Nephron (organoid): ENCODE measurements at regions not wholly inside any gene's neighbourhood (a gene's known extent, or its start where the extent isn't known, plus 50 kb on each side); places are given as distances from the start of the nearest gene placed in this dataset.
"Not testable (repeated sequence)": the region's sequence is repeated elsewhere in the genome, so short reads cannot be mapped to it uniquely, and the experiment has no call there.

Experiments used
- H3K27ac Mint-ChIP-seq, 3 experiments: 2 replicates each; pipeline ENCODE4 v1.8.0; 2020; ENCODE audit warnings: mixed read lengths in 3 of 3, mild to moderate bottlenecking in 2 of 3, moderate library complexity in 1 of 3
- H3K27me3 Mint-ChIP-seq: 2 replicates; pipeline ENCODE4 v1.8.0; 2021; ENCODE audit warnings: low read depth, mild to moderate bottlenecking, moderate library complexity, mixed read lengths
- H3K36me3 Mint-ChIP-seq: 2 replicates; pipeline ENCODE4 v1.8.0; 2020; ENCODE audit warnings: low read depth, mixed read lengths
- H3K4me1 Mint-ChIP-seq: 2 replicates; pipeline ENCODE4 v1.8.0; 2020; ENCODE audit warnings: mixed read lengths
- H3K4me3 Mint-ChIP-seq, 3 experiments: 2 replicates each; pipeline ENCODE4 v1.8.0; 2020; ENCODE audit warnings: mild to moderate bottlenecking in 3 of 3, mixed read lengths in 3 of 3, moderate library complexity in 2 of 3
- H3K9me3 Mint-ChIP-seq: 2 replicates; pipeline ENCODE4 v1.8.0; 2020; ENCODE audit warnings: mixed read lengths
- TF ChIP-seq, protein P1 (sequence below), 3 experiments: fragments of 200-600 bp; sonication (generic); IDR thresholded peaks; one replicate each; pipeline ENCODE4 v1.5.0; 2021; ENCODE audit warnings: antibody characterized with exemption in 3 of 3; ENCODE audit not compliant: unreplicated experiment in 3 of 3

DNA sequence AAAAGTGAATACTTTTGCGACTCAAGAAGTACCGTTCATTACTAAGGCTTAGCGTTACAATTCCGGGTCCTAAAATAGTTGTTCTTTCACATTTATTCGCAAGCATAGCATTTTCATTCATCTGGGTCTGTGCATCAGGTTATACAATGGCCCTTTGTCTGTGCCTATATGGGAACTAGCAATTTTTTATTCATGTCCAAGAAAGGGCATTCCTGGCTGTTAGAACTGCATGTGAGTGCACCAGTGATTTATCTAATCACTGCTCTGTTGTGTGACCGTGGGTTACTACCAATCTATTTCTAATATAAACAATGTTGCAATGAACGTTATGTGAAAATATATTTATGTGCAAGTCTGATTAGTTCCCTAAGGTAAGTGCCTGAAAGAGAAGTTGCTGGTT, 63.8 kb downstream of the SPANXA1 start:
- H3K4me3 Mint-ChIP-seq, H3K36me3 Mint-ChIP-seq, H3K27me3 Mint-ChIP-seq, H3K9me3 Mint-ChIP-seq, H3K4me1 Mint-ChIP-seq, H3K27ac Mint-ChIP-seq: not testable (repeated sequence)

DNA sequence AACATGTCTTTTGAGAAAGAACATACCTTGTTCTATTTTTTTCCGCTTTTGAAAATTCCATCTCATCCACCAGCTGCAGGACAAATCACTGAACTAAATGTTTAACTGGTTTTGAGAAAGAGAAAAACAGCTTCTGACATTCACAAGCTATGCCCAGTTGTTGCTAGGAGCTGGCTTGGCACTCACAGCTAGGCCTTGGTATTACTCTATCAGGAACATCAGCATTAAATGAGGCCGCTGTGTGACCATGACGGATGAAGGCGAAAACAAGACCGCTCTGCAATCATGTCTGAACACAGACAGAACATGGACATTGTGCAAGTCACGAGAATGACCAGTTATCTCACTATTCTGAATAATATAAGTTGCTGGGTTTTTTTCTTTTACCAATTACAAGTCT, 108.8 kb downstream of the SPANXA1 start:
- H3K4me1 Mint-ChIP-seq, H3K9me3 Mint-ChIP-seq, H3K4me3 Mint-ChIP-seq, H3K36me3 Mint-ChIP-seq, H3K27ac Mint-ChIP-seq, H3K27me3 Mint-ChIP-seq: not testable (repeated sequence)

DNA sequence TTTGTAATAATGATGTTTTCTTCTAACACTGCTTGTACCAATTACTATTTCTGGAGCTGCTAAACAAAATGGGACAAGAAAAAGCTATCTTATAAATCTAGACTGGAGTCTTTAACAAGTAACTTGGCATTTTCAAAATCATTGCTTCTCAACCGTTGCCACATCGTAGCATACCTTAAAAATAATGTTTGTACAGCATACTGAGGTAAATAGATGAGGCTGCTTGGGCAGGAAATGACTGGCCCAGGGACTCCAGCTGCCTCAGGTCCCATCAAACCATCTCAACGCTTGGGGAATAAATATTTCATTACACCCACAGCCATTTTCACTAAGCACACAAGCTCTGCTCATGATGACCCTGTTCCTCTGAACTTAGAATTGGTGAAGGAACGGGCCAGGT, 115.1 kb downstream of the SPANXA1 start:
- TF ChIP-seq, protein P1, sequence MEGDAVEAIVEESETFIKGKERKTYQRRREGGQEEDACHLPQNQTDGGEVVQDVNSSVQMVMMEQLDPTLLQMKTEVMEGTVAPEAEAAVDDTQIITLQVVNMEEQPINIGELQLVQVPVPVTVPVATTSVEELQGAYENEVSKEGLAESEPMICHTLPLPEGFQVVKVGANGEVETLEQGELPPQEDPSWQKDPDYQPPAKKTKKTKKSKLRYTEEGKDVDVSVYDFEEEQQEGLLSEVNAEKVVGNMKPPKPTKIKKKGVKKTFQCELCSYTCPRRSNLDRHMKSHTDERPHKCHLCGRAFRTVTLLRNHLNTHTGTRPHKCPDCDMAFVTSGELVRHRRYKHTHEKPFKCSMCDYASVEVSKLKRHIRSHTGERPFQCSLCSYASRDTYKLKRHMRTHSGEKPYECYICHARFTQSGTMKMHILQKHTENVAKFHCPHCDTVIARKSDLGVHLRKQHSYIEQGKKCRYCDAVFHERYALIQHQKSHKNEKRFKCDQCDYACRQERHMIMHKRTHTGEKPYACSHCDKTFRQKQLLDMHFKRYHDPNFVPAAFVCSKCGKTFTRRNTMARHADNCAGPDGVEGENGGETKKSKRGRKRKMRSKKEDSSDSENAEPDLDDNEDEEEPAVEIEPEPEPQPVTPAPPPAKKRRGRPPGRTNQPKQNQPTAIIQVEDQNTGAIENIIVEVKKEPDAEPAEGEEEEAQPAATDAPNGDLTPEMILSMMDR (IDR thresholded peaks at IDR 0.05; ENCODE audit: unreplicated experiment in 3 of 3) = no peak
- no peak overlapping the region for H3K27ac Mint-ChIP-seq
- peaks cover 4% of the 10 kb centered on the region for H3K4me1 Mint-ChIP-seq
- no peaks in the 10 kb centered on the region for H3K9me3 Mint-ChIP-seq
- no peak overlapping the region for H3K4me3 Mint-ChIP-seq
- no peaks in the 10 kb centered on the region for H3K27me3 Mint-ChIP-seq
- no peaks in the 10 kb centered on the region for H3K36me3 Mint-ChIP-seq

DNA sequence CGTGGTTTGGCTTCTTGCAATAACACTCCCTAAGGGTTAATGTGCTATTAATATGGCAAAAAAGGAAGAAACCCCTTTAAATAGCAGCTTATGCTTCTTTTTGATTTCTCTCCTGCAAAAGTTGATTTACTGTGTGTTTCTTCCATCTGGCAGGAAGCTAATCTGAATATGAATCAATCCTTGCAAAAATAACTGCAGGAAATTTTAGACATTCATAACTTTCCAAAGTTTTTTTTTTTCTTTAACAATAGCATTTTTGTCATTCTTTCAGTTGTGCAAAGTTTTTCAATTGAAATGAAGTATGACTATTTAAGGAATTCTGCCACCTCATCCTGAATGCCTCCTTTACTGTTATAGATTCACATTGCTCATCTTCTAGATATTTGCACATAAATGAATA, 115.6 kb downstream of the SPANXA1 start:
- Mint-ChIP-seq H3K4me3 (no peak overlapping the region), H3K27ac (no peak overlapping the region), H3K9me3 (no peaks in the 10 kb centered on the region), H3K4me1 (peaks cover 4% of the 10 kb centered on the region), H3K27me3 (no peaks in the 10 kb centered on the region), H3K36me3 (no peaks in the 10 kb centered on the region)
- TF ChIP-seq, protein P1 (IDR thresholded peaks at IDR 0.05; ENCODE audit: unreplicated experiment in 3 of 3) = no peak

DNA sequence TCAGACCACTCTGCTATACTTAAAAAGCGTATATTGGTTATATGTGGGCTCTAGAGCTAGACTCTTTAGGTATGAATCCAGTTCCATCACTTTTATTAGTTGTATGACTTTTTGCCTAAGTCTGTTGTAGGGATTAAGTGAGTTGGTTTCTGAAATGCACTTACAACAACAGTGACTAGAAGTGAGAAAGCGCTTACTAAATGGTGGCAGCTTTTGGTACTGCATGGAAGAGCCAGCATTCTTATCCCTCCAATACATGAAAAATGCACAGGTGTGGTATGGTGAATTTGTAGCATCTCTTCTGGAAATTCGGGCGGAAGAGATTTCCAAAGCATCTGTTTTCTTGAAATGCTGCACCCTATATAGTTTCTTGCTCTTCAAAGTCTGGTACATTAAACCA, 117.1 kb downstream of the SPANXA1 start:
- peaks cover 4% of the 10 kb centered on the region for H3K4me1 Mint-ChIP-seq
- H3K27ac Mint-ChIP-seq = no peak overlapping the region
- no peaks in the 10 kb centered on the region for H3K27me3 Mint-ChIP-seq
- H3K4me3 Mint-ChIP-seq = no peak overlapping the region
- no peaks in the 10 kb centered on the region for H3K9me3 Mint-ChIP-seq
- H3K36me3 Mint-ChIP-seq = no peaks in the 10 kb centered on the region
- TF ChIP-seq, protein P1 (IDR thresholded peaks at IDR 0.05; ENCODE audit: unreplicated experiment in 3 of 3) = no peak

DNA sequence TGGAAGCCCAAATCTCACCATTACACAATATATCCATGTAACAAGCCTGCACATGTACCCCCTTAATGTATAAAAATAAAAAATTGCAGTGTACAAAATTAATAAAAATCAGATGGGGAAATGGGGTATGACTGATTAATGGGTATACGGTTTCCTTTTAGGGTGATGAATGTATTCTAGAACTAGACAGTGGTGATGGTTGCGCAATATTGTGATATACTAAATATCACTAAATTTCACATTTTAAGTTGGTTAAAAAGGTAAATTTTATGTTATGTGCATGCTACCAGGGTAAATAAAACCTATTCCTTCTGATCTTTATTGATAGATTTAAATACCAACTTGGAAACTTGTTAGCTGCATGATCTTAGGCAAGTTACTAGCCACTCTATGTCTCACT, 129.4 kb downstream of the SPANXA1 start:
- no peak overlapping the region for H3K27ac Mint-ChIP-seq
- peaks cover 6% of the 10 kb centered on the region for H3K9me3 Mint-ChIP-seq
- no peak overlapping the region for H3K4me3 Mint-ChIP-seq
- no peaks in the 10 kb centered on the region for H3K36me3 Mint-ChIP-seq
- H3K27me3 Mint-ChIP-seq = no peaks in the 10 kb centered on the region
- TF ChIP-seq, protein P1 (IDR thresholded peaks at IDR 0.05; ENCODE audit: unreplicated experiment in 3 of 3) = no peak
- H3K4me1 Mint-ChIP-seq = no peaks in the 10 kb centered on the region

DNA sequence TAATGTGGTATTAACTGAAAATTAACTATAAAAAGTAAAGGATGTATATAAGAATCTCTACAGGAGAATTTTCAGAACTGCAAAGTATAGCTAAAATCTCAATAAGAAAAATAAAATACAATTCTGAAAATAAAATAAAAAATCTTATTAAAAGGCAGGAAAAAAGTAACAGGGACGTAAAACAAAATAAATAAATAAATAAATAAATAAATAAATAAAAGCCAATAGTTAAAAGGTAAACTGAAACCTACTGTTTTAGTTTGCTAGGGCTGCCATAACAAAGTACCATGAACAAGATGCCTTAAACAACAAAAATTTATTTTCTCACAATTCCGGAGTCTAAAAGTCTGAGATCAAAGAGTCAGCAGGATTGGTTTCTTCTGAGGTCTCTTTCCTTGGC, 140.6 kb downstream of the SPANXA1 start:
- H3K4me1 Mint-ChIP-seq = no peaks in the 10 kb centered on the region
- H3K27ac Mint-ChIP-seq = no peak overlapping the region
- peaks cover 17% of the 10 kb centered on the region for H3K9me3 Mint-ChIP-seq
- no peak overlapping the region for H3K4me3 Mint-ChIP-seq
- TF ChIP-seq, protein P1 (IDR thresholded peaks at IDR 0.05; ENCODE audit: unreplicated experiment in 3 of 3) = no peak
- no peaks in the 10 kb centered on the region for H3K36me3 Mint-ChIP-seq
- H3K27me3 Mint-ChIP-seq = no peaks in the 10 kb centered on the region
